ENCODE measurements at regions not wholly inside any gene's neighbourhood (a gene's known extent, or its start where the extent isn't known, plus 50 kb on each side); places are given as distances from the start of the nearest gene placed in this dataset.

- no peak overlapping the region for H3K9ac ChIP-seq (ENCODE audit: low read depth in 2 of 2, low read length in 2 of 2)
- H3K4me3 ChIP-seq = no peak overlapping the region
- H3K36me3 ChIP-seq = no peaks in the 10 kb centered on the region
- intact Hi-C loops (cut with DNase I) = no loop called here
- H3K9me3 ChIP-seq = no peaks in the 10 kb centered on the region
- no peak overlapping the region for H3K27ac ChIP-seq
- no peak for TF ChIP-seq CTCF (IDR thresholded peaks at IDR 0.05)
- no peaks in the 10 kb centered on the region for H3K4me1 ChIP-seq
- DNase-seq = no peak
- no peaks in the 10 kb centered on the region for H3K27me3 ChIP-seq
These were observed 175.9 kb upstream of the LRIG3 start for GRCh38 chr12:59096246-59096645.

GRCh38 chr12:59093073-59093772 lies 172.9 kb upstream of the LRIG3 start:
- H3K36me3 ChIP-seq = no peaks in the 10 kb centered on the region
- H3K27ac ChIP-seq = no peak overlapping the region
- no peak overlapping the region for H3K9ac ChIP-seq (ENCODE audit: low read depth in 2 of 2, low read length in 2 of 2)
- intact Hi-C loops (cut with DNase I) = no loop called here
- no peaks in the 10 kb centered on the region for H3K9me3 ChIP-seq
- H3K4me1 ChIP-seq = no peaks in the 10 kb centered on the region
- no peak for TF ChIP-seq CTCF (IDR thresholded peaks at IDR 0.05)
- no peak overlapping the region for H3K4me3 ChIP-seq
- no peaks in the 10 kb centered on the region for H3K27me3 ChIP-seq
- DNase-seq = no peak

GRCh38 chr12:59088673-59089072 lies 168.4 kb upstream of the LRIG3 start:
- no peak overlapping the region for H3K9ac ChIP-seq (ENCODE audit: low read depth in 2 of 2, low read length in 2 of 2)
- no peaks in the 10 kb centered on the region for H3K9me3 ChIP-seq
- H3K4me3 ChIP-seq = no peak overlapping the region
- TF ChIP-seq CTCF (IDR thresholded peaks at IDR 0.05) = no peak
- H3K27me3 ChIP-seq = no peaks in the 10 kb centered on the region
- H3K27ac ChIP-seq = no peak overlapping the region
- intact Hi-C loops (cut with DNase I) = loop anchor here (5.0 to 10.0 kb wide), 3 partner anchors 174 to 744 kb away; no protein-coding TSS in a partner anchor
- H3K4me1 ChIP-seq = no peaks in the 10 kb centered on the region
- H3K36me3 ChIP-seq = no peaks in the 10 kb centered on the region
- no peak for DNase-seq

- no peak for DNase-seq
- Histone ChIP-seq H3K9ac (ENCODE audit: low read depth in 2 of 2, low read length in 2 of 2) (no peak overlapping the region), H3K36me3 (no peaks in the 10 kb centered on the region), H3K27ac (no peak overlapping the region), H3K9me3 (no peaks in the 10 kb centered on the region), H3K27me3 (no peaks in the 10 kb centered on the region), H3K4me3 (no peak overlapping the region), H3K4me1 (no peaks in the 10 kb centered on the region)
- no peak for TF ChIP-seq CTCF (IDR thresholded peaks at IDR 0.05)
- intact Hi-C loops (cut with DNase I) = loop anchor here (5.0 to 10.0 kb wide), 3 partner anchors 173 to 743 kb away; no protein-coding TSS in a partner anchor
These were observed 167.4 kb upstream of the LRIG3 start for GRCh38 chr12:59087691-59088090.

GRCh38 chr12:59087077-59087673 lies 166.9 kb upstream of the LRIG3 start:
- no peak overlapping the region for H3K27ac ChIP-seq
- peak; percentile 39 for TF ChIP-seq CTCF (IDR thresholded peaks at IDR 0.05)
- H3K27me3 ChIP-seq = no peaks in the 10 kb centered on the region
- no peaks in the 10 kb centered on the region for H3K36me3 ChIP-seq
- no peaks in the 10 kb centered on the region for H3K9me3 ChIP-seq
- no peak overlapping the region for H3K9ac ChIP-seq (ENCODE audit: low read depth in 2 of 2, low read length in 2 of 2)
- H3K4me1 ChIP-seq = no peaks in the 10 kb centered on the region
- peak; percentile 38 for DNase-seq
- no peak overlapping the region for H3K4me3 ChIP-seq
- intact Hi-C loops (cut with DNase I) = loop anchor here (5.0 to 10.0 kb wide), 3 partner anchors 172 to 742 kb away; no protein-coding TSS in a partner anchor

Data from colonic mucosa (tissue), 4 donors.